Astrocyte (in vitro differentiated cells and primary cell): ENCODE measurements at regions not wholly inside any gene's neighbourhood (a gene's known extent, or its start where the extent isn't known, plus 50 kb on each side); places are given as distances from the start of the nearest gene placed in this dataset.

Experiments used
- EZH2 ChIP-seq: IDR thresholded peaks from 2 replicates; pipeline ENCODE4 v1.6.1; 2012; ENCODE audit warnings: mild to moderate bottlenecking, low read length, inconsistent platforms; ENCODE audit not compliant: insufficient read depth
- TF ChIP-seq, protein P1 (sequence below): IDR thresholded peaks from 2 replicates; pipeline ENCODE4 v1.5.1; 2011; ENCODE audit warnings: low read depth, mild to moderate bottlenecking, inconsistent platforms, low read length, moderate library complexity; ENCODE audit not compliant: insufficient read depth

DNA sequence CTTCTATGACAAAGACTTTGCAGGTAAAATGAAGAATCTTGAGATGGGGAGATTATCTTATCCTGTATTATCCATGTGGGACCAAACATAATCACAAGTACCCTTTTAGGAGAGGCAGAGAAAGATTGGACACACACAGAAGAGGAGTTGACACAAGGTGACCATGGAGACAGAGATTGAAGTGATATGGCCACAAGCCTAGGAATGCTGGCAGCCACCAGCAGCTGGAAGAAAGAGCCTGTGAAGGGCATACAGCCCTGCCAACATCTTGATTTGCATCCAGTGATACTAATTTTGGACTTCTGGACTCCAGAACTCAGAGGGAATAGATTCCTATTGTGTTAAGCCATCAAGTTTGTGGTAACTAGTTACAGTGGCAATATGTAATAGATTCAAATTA is 78.1 kb downstream of the RPS29 start:
- TF ChIP-seq, protein P1, sequence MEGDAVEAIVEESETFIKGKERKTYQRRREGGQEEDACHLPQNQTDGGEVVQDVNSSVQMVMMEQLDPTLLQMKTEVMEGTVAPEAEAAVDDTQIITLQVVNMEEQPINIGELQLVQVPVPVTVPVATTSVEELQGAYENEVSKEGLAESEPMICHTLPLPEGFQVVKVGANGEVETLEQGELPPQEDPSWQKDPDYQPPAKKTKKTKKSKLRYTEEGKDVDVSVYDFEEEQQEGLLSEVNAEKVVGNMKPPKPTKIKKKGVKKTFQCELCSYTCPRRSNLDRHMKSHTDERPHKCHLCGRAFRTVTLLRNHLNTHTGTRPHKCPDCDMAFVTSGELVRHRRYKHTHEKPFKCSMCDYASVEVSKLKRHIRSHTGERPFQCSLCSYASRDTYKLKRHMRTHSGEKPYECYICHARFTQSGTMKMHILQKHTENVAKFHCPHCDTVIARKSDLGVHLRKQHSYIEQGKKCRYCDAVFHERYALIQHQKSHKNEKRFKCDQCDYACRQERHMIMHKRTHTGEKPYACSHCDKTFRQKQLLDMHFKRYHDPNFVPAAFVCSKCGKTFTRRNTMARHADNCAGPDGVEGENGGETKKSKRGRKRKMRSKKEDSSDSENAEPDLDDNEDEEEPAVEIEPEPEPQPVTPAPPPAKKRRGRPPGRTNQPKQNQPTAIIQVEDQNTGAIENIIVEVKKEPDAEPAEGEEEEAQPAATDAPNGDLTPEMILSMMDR = no peak
- TF ChIP-seq EZH2 = no peak
